Adrenal gland (tissue), 9 donors: ENCODE measurements at regions not wholly inside any gene's neighbourhood (a gene's known extent, or its start where the extent isn't known, plus 50 kb on each side); places are given as distances from the start of the nearest gene placed in this dataset.

Source experiments
- DNase-seq, 7 donors: peaks; one replicate each; pipeline ENCODE4 v3.0.0-alpha.2; 2019 to 2020
- H3K27ac ChIP-seq, 5 donors: fragments of 200-600 bp; sonication (generic) in 4 of 5; 1 replicate in 3 of 5; 2 replicates in 2 of 5; pipeline versions ENCODE4 v1.5.1 to v1.8.0; 2016 to 2020; ENCODE audit warnings: mild to moderate bottlenecking in 1 of 5
- H3K27me3 ChIP-seq: fragments of 200-600 bp; 2 replicates; pipeline ENCODE4 v1.8.0; 2021
- H3K36me3 ChIP-seq, 2 donors: fragments of 200-600 bp; replicated peaks in 1 of 2; 1 replicate in 1 of 2; 2 replicates in 1 of 2; pipeline versions ENCODE4 v1.5.1 to v1.8.0; 2018 to 2022
- H3K4me1 ChIP-seq, 2 donors: fragments of 200-600 bp; replicated peaks in 1 of 2; 1 replicate in 1 of 2; 2 replicates in 1 of 2; pipeline versions ENCODE4 v1.5.1 to v1.8.0; 2018 to 2021
- H3K4me3 ChIP-seq, 4 donors: fragments of 200-600 bp; sonication (generic) in 3 of 4; one replicate each; pipeline ENCODE4 v1.5.1; 2016 to 2018
- H3K9me3 ChIP-seq, 3 donors: fragments of 200-600 bp; sonication (generic) in 1 of 3; replicated peaks in 1 of 3; 1 replicate in 2 of 3; 2 replicates in 1 of 3; pipeline versions ENCODE4 v1.5.1 to v1.8.0; 2016 to 2021
- CTCF ChIP-seq, 6 experiments: fragments of 450-650 bp in 4 of 6; fragments of 200-600 bp in 2 of 6; sonication (generic) in 1 of 6; IDR thresholded peaks; 1 replicate in 5 of 6; 2 replicates in 1 of 6; pipeline versions ENCODE4 v1.5.1 to v1.8.0; 2016 to 2021; ENCODE audit warnings: antibody characterized with exemption in 6 of 6, mild to moderate bottlenecking in 2 of 6, moderate library complexity in 1 of 6
- POLR2A ChIP-seq, 2 donors: fragments of 450-650 bp; IDR thresholded peaks; one replicate each; pipeline ENCODE4 v1.6.1; 2017; ENCODE audit warnings: antibody characterized with exemption in 2 of 2, mild to moderate bottlenecking in 2 of 2, moderate library complexity in 1 of 2
- WGBS, 4 donors: extraction: QIAGEN DNeasy Blood & Tissue Kit in 2 of 4; methylation state at CpG; one replicate each; pipeline versions ENCODE4 v1.1.5 to v1.1.7; 2013 to 2017; 5-methylcytosine and 5-hydroxymethylcytosine counted together
- intact Hi-C, 2 donors: fragments of 100-400 bp; cut with DNase I; formaldehyde crosslinking; loops; one replicate each; pipeline versions ENCODE4 v1.14.1 to v1.15.0; 2022 to 2023
- donor health status: healthy with polysubstance abuse.
- donor health status: Bipolar disorder and iron deficiency.
- donor health status: DM: yes; HTN: yes; CAD: no.
- donor health status: DM: no; HTN: no; CAD: no.
- donor health status: DM: no; HTN: no; CAD: no.

- no peaks in the 10 kb centered on the region for H3K4me1 ChIP-seq
- H3K27ac ChIP-seq = no peak overlapping the region
- H3K4me3 ChIP-seq = no peak overlapping the region
- WGBS, 4 donors = 54 to 59% (median 59%) methylated on average over 13 to 15 of the region's 15 CpGs
- no peaks in the 10 kb centered on the region for H3K27me3 ChIP-seq
- H3K9me3 ChIP-seq = no peaks in the 10 kb centered on the region
- TF ChIP-seq POLR2A (IDR thresholded peaks at IDR 0.05) (no peak), CTCF (IDR thresholded peaks at IDR 0.05) (no peak)
- intact Hi-C loops = no loop called here
- no peak for DNase-seq
- H3K36me3 ChIP-seq = no peaks in the 10 kb centered on the region
These were observed 83.2 kb upstream of the CHST15 start for GRCh38 chr10:124176349-124177179.

- no peaks in the 10 kb centered on the region for H3K4me1 ChIP-seq
- H3K36me3 ChIP-seq = no peaks in the 10 kb centered on the region
- H3K4me3 ChIP-seq = no peak overlapping the region
- intact Hi-C loops = no loop called here
- no peaks in the 10 kb centered on the region for H3K9me3 ChIP-seq
- TF ChIP-seq POLR2A (IDR thresholded peaks at IDR 0.05) (no peak), CTCF (IDR thresholded peaks at IDR 0.05) (no peak)
- no peaks in the 10 kb centered on the region for H3K27me3 ChIP-seq
- H3K27ac ChIP-seq = no peak overlapping the region
- DNase-seq = peak in 1 of 7 donors; percentile 8
- 73 to 84% (median 80%) methylated on average over 8 to 10 of the region's 10 CpGs for WGBS, 4 donors
These were observed 82.4 kb upstream of the CHST15 start for GRCh38 chr10:124175701-124176348.

GRCh38 chr10:124174673-124175645, 81.6 kb upstream of the CHST15 start:
- Histone ChIP-seq H3K9me3 (no peaks in the 10 kb centered on the region), H3K27ac (no peak overlapping the region), H3K4me3 (no peak overlapping the region), H3K36me3 (no peaks in the 10 kb centered on the region), H3K27me3 (no peaks in the 10 kb centered on the region), H3K4me1 (no peaks in the 10 kb centered on the region)
- WGBS, 4 donors = 85 to 97% (median 89%) methylated on average over 4 to 10 of the region's 10 CpGs
- peak in 1 of 7 donors; percentile 8 for DNase-seq
- TF ChIP-seq CTCF (IDR thresholded peaks at IDR 0.05) = no peak
- no peak for TF ChIP-seq POLR2A (IDR thresholded peaks at IDR 0.05)
- intact Hi-C loops = no loop called here
